ENCODE measurements at regions not wholly inside any gene's neighbourhood (a gene's known extent, or its start where the extent isn't known, plus 50 kb on each side); places are given as distances from the start of the nearest gene placed in this dataset.

DNA sequence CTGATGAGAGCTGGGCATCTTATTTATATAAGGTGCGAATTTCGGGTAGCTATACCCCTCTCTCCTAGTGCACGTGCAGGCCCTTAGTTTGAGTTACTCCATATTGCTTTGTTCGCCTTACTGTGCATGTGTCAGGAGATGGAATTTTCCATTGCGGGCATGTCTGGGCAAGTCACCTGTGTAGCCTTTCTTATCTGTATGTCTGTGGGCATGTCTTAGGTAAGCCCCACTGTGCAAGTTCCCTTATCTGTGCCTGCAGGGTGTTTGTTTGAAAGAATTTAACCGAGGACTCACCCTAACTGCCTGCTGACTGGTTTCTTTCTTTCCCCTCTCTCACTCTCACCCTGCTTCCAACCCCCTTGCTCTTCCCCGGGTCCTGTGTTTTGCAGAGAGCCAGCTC is 140.7 kb upstream of the RANBP3L start:
- TF ChIP-seq, protein P1, sequence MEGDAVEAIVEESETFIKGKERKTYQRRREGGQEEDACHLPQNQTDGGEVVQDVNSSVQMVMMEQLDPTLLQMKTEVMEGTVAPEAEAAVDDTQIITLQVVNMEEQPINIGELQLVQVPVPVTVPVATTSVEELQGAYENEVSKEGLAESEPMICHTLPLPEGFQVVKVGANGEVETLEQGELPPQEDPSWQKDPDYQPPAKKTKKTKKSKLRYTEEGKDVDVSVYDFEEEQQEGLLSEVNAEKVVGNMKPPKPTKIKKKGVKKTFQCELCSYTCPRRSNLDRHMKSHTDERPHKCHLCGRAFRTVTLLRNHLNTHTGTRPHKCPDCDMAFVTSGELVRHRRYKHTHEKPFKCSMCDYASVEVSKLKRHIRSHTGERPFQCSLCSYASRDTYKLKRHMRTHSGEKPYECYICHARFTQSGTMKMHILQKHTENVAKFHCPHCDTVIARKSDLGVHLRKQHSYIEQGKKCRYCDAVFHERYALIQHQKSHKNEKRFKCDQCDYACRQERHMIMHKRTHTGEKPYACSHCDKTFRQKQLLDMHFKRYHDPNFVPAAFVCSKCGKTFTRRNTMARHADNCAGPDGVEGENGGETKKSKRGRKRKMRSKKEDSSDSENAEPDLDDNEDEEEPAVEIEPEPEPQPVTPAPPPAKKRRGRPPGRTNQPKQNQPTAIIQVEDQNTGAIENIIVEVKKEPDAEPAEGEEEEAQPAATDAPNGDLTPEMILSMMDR (IDR thresholded peaks at IDR 0.05), result no peak
- TF ChIP-seq POLR2A (IDR thresholded peaks at IDR 0.05), result no peak

Measured in suprapubic skin (tissue), 3 donors.